BJ (cell line): ENCODE measurements at regions not wholly inside any gene's neighbourhood (a gene's known extent, or its start where the extent isn't known, plus 50 kb on each side); places are given as distances from the start of the nearest gene placed in this dataset.

Experiments
- CTCF ChIA-PET: fragments of 350-600 bp; formaldehyde crosslinking; extraction: SDS; loops from one replicate; lab custom pipeline; 2021; ENCODE audit warnings: antibody characterized with exemption, inconsistent platforms; lab: Yijun Ruan, JAX
- POLR2A ChIA-PET: fragments of 300-600 bp; sonication (Branson Sonifier 250); formaldehyde crosslinking; extraction: SDS; loops from one replicate; lab custom pipeline; 2021; ENCODE audit warnings: antibody characterized with exemption; lab: Charles Lee
- DNase-seq: peaks from one replicate; pipeline ENCODE4 v3.0.0-alpha.2; 2011; ENCODE audit warnings: low read depth
- H3K27me3 ChIP-seq: 2 replicates; pipeline ENCODE4 v1.6.0; 2011; ENCODE audit warnings: low read length; ENCODE audit not compliant: control insufficient read depth, insufficient read depth
- H3K36me3 ChIP-seq: 2 replicates; pipeline ENCODE4 v1.5.1; 2011; ENCODE audit warnings: low read length; ENCODE audit not compliant: control insufficient read depth, insufficient read depth
- H3K4me3 ChIP-seq: 2 replicates; pipeline ENCODE4 v1.5.1; 2011; ENCODE audit warnings: low read depth, mild to moderate bottlenecking, control low read depth, low read length
- TF ChIP-seq, protein P1 (sequence below): IDR thresholded peaks from 2 replicates; pipeline ENCODE4 v1.5.1; 2011; ENCODE audit warnings: low read depth, mild to moderate bottlenecking, control low read depth, inconsistent platforms, low read length, moderate library complexity; ENCODE audit not compliant: insufficient read depth

DNA sequence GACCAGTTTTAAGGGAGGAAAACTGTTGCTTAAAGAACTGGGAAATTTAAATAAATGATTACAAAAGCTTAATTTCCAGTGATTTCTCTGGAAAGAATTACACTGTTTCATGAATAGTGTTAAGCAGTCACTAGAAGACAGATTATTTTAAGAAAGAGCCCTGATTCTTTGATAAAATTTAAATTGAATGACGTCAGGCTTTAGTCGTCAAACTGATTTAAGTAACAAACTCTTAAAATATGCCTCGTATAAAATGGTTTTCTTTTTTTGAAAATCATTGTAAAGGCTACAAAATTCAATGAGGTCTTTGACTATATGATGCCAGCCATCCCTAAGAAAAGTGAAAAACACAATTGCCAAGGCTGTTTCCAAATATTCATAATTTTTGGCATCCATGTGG, 465.0 kb downstream of the NR4A2 start:
- H3K27me3 ChIP-seq: no peaks in the 10 kb centered on the region
- no peak overlapping the region for H3K4me3 ChIP-seq
- no peaks in the 10 kb centered on the region for H3K36me3 ChIP-seq
- POLR2A ChIA-PET: no interaction called here
- DNase-seq: no peak
- TF ChIP-seq, protein P1, sequence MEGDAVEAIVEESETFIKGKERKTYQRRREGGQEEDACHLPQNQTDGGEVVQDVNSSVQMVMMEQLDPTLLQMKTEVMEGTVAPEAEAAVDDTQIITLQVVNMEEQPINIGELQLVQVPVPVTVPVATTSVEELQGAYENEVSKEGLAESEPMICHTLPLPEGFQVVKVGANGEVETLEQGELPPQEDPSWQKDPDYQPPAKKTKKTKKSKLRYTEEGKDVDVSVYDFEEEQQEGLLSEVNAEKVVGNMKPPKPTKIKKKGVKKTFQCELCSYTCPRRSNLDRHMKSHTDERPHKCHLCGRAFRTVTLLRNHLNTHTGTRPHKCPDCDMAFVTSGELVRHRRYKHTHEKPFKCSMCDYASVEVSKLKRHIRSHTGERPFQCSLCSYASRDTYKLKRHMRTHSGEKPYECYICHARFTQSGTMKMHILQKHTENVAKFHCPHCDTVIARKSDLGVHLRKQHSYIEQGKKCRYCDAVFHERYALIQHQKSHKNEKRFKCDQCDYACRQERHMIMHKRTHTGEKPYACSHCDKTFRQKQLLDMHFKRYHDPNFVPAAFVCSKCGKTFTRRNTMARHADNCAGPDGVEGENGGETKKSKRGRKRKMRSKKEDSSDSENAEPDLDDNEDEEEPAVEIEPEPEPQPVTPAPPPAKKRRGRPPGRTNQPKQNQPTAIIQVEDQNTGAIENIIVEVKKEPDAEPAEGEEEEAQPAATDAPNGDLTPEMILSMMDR: no peak
- CTCF ChIA-PET: no interaction called here

GRCh38 chr2:155866477-155866876, 466.0 kb downstream of the NR4A2 start:
- ChIA-PET CTCF (no interaction called here), POLR2A (no interaction called here)
- DNase-seq: no peak
- Histone ChIP-seq H3K36me3 (no peaks in the 10 kb centered on the region), H3K4me3 (no peak overlapping the region), H3K27me3 (no peaks in the 10 kb centered on the region)
- TF ChIP-seq, protein P1: no peak

DNA sequence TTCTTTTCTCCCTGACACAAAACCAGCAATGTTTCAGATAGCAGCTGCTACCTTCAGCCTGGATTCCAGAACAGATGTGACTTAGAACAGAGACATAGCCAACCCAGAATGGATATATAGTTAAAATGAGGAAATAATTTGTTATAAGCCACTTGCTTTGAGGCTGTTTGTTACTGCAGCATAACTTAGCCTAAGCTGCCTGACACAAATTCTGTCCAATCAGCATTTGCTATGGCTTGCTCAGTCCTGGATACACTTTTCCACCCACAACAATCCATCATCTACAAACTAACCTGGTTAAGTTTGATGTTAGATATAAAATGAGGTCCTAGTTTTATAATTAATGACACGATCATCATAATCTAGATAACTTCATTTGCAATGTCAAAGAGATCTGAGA, 480.4 kb downstream of the NR4A2 start:
- ChIA-PET CTCF (no interaction called here), POLR2A (no interaction called here)
- TF ChIP-seq, protein P1: no peak

DNA sequence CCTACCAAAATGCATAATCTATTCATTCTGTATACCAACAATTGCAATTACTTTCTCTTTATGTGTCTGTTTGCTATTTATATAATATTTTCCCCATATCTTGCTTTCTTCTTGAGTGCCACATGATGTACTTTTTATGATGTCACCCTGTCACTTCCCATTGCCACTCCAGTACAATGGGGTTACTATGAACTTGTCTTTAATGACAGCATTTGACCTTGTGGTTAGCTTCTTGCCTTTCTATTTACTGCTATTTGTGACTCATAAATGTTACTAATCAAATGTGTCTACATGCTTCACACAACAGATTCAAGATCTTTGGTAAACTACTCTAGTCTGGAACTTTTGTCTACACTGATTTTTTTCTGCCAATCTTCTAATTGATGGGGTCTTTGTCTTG, 486.3 kb downstream of the NR4A2 start:
- Histone ChIP-seq H3K36me3 (no peaks in the 10 kb centered on the region), H3K27me3 (no peaks in the 10 kb centered on the region), H3K4me3 (no peak overlapping the region)
- DNase-seq: no peak
- TF ChIP-seq, protein P1: no peak
- POLR2A ChIA-PET: no interaction called here
- CTCF ChIA-PET: no interaction called here

More for the DNA sequence above, 480.4 kb downstream of the NR4A2 start:
- no peak for DNase-seq
- H3K4me3 ChIP-seq: no peak overlapping the region
- no peaks in the 10 kb centered on the region for H3K36me3 ChIP-seq
- H3K27me3 ChIP-seq: no peaks in the 10 kb centered on the region

- H3K4me3 ChIP-seq: no peak overlapping the region
- TF ChIP-seq, protein P1: no peak
- H3K27me3 ChIP-seq: no peaks in the 10 kb centered on the region
- no peaks in the 10 kb centered on the region for H3K36me3 ChIP-seq
- no peak for DNase-seq
- ChIA-PET POLR2A (no interaction called here), CTCF (no interaction called here)
These were observed 488.1 kb downstream of the NR4A2 start for GRCh38 chr2:155844461-155844860.
